WTC11 (cell line): ENCODE measurements at regions not wholly inside any gene's neighbourhood (a gene's known extent, or its start where the extent isn't known, plus 50 kb on each side); places are given as distances from the start of the nearest gene placed in this dataset.

Experiments
- ATAC-seq: fragments of 200-7000 bp; cut with Tn5 transposase; 2 replicates; pipeline ENCODE4 v1.10.0; 2021; ENCODE audit warnings: mild to moderate bottlenecking, moderate library complexity
- CTCF ChIA-PET: fragments of 300-600 bp; sonication (Branson Sonifier 250); formaldehyde crosslinking; loops from one replicate; lab custom pipeline; 2021; ENCODE audit warnings: antibody characterized with exemption; lab: Charles Lee
- POLR2A ChIA-PET: fragments of 350-600 bp; sonication (Branson Sonifier 250); formaldehyde crosslinking; loops from one replicate; lab custom pipeline; 2021; ENCODE audit warnings: antibody characterized with exemption; lab: Charles Lee
- DNase-seq: peaks from one replicate; pipeline ENCODE4 v3.0.0; 2021; ENCODE audit warnings: low spot score
- H3K27ac Mint-ChIP-seq: 2 replicates; pipeline ENCODE4 v1.8.0; 2021; ENCODE audit warnings: mixed read lengths
- H3K27me3 Mint-ChIP-seq: 2 replicates; pipeline ENCODE4 v1.8.0; 2021; ENCODE audit warnings: low read depth, mild to moderate bottlenecking, moderate library complexity, mixed read lengths
- H3K36me3 Mint-ChIP-seq: 2 replicates; pipeline ENCODE4 v1.8.0; 2021; ENCODE audit warnings: mixed read lengths
- H3K4me1 Mint-ChIP-seq: 2 replicates; pipeline ENCODE4 v1.8.0; 2022; ENCODE audit warnings: mixed read lengths
- H3K4me3 Mint-ChIP-seq: 2 replicates; pipeline ENCODE4 v1.8.0; 2021; ENCODE audit warnings: mild to moderate bottlenecking, moderate library complexity, mixed read lengths
- H3K9me3 Mint-ChIP-seq: 2 replicates; pipeline ENCODE4 v1.8.0; 2021; ENCODE audit warnings: mixed read lengths
- AFF4 ChIP-seq: sonication (generic); formaldehyde crosslinking; IDR thresholded peaks from 2 replicates; pipeline ENCODE4 v1.8.1; 2023; ENCODE audit warnings: mild to moderate bottlenecking, missing genetic modification reagents, borderline replicate concordance
- ATF2 ChIP-seq: sonication (generic); formaldehyde crosslinking; IDR thresholded peaks from 2 replicates; pipeline ENCODE4 v1.8.1; 2022; ENCODE audit warnings: low read depth, missing genetic modification reagents, borderline replicate concordance
- CREB1 ChIP-seq: sonication (generic); formaldehyde crosslinking; IDR thresholded peaks from 2 replicates; pipeline ENCODE4 v1.8.0; 2023; ENCODE audit warnings: mild to moderate bottlenecking, missing genetic modification reagents
- E2F4 ChIP-seq: sonication (generic); formaldehyde crosslinking; IDR thresholded peaks from 2 replicates; pipeline ENCODE4 v1.8.1; 2022; ENCODE audit warnings: low read depth, mild to moderate bottlenecking, moderate library complexity, missing genetic modification reagents, borderline replicate concordance
- E2F5 ChIP-seq: sonication (generic); formaldehyde crosslinking; IDR thresholded peaks from 2 replicates; pipeline ENCODE4 v1.8.1; 2022; ENCODE audit warnings: mild to moderate bottlenecking, moderate library complexity, missing genetic modification reagents
- ETV6 ChIP-seq: sonication (generic); formaldehyde crosslinking; IDR thresholded peaks from 2 replicates; pipeline ENCODE4 v1.8.1; 2022; ENCODE audit warnings: mild to moderate bottlenecking, missing genetic modification reagents
- JAZF1 ChIP-seq: fragments of 250-450 bp; sonication (Bioruptor Pico); IDR thresholded peaks from 2 replicates; pipeline ENCODE4 v1.9.0; 2021; ENCODE audit warnings: moderate library complexity, mild to moderate bottlenecking, inconsistent platforms
- KAT7 ChIP-seq: sonication (generic); formaldehyde crosslinking; IDR thresholded peaks from 2 replicates; pipeline ENCODE4 v1.8.1; 2023; ENCODE audit warnings: missing genetic modification reagents, mild to moderate bottlenecking, borderline replicate concordance
- MLX ChIP-seq: sonication (generic); formaldehyde crosslinking; IDR thresholded peaks from 2 replicates; pipeline ENCODE4 v1.8.1; 2023; ENCODE audit warnings: mild to moderate bottlenecking, missing genetic modification reagents, moderate library complexity
- MXD4 ChIP-seq: fragments of 250-450 bp; sonication (Bioruptor Pico); IDR thresholded peaks from 2 replicates; pipeline ENCODE4 v1.8.0; 2021; ENCODE audit warnings: mild to moderate bottlenecking, moderate library complexity, borderline replicate concordance
- NFATC4 ChIP-seq: fragments of 250-450 bp; sonication (Bioruptor Pico); IDR thresholded peaks from 2 replicates; pipeline ENCODE4 v1.9.0; 2021; ENCODE audit warnings: mild to moderate bottlenecking
- NR1H2 ChIP-seq: sonication (generic); formaldehyde crosslinking; IDR thresholded peaks from 2 replicates; pipeline ENCODE4 v1.9.0; 2021; ENCODE audit warnings: mild to moderate bottlenecking, moderate library complexity, missing genetic modification reagents
- NR3C1 ChIP-seq: sonication (generic); formaldehyde crosslinking; conservative IDR thresholded peaks from 2 replicates; pipeline ENCODE4 v1.8.1; 2023; ENCODE audit warnings: low read depth, mild to moderate bottlenecking, missing genetic modification reagents
- PRRX2 ChIP-seq: fragments of 250-450 bp; sonication (Bioruptor Pico); IDR thresholded peaks from 2 replicates; pipeline ENCODE4 v1.8.0; 2021; ENCODE audit warnings: mild to moderate bottlenecking
- SP1 ChIP-seq: sonication (generic); formaldehyde crosslinking; conservative IDR thresholded peaks from 2 replicates; pipeline ENCODE4 v1.8.1; 2022; ENCODE audit warnings: missing genetic modification reagents
- USF2 ChIP-seq: sonication (generic); formaldehyde crosslinking; IDR thresholded peaks from 2 replicates; pipeline ENCODE4 v1.8.1; 2023; ENCODE audit warnings: mild to moderate bottlenecking, missing genetic modification reagents, moderate library complexity
- ZBTB21 ChIP-seq: sonication (generic); formaldehyde crosslinking; IDR thresholded peaks from 2 replicates; pipeline ENCODE4 v1.8.1; 2023; ENCODE audit warnings: mild to moderate bottlenecking, missing genetic modification reagents, borderline replicate concordance
- ZMAT4 ChIP-seq: fragments of 250-450 bp; sonication (Bioruptor Pico); IDR thresholded peaks from 2 replicates; pipeline ENCODE4 v1.9.0; 2021; ENCODE audit warnings: mild to moderate bottlenecking
- ZNF281 ChIP-seq: sonication (generic); formaldehyde crosslinking; IDR thresholded peaks from 2 replicates; pipeline ENCODE4 v1.8.0; 2023; ENCODE audit warnings: mild to moderate bottlenecking, missing genetic modification reagents
- ZNF317 ChIP-seq: sonication (generic); formaldehyde crosslinking; IDR thresholded peaks from 2 replicates; pipeline ENCODE4 v1.8.1; 2023; ENCODE audit warnings: low read depth, mild to moderate bottlenecking, moderate library complexity, missing genetic modification reagents, borderline replicate concordance
- ZNF396 ChIP-seq: fragments of 250-450 bp; sonication (Bioruptor Pico); IDR thresholded peaks from 2 replicates; pipeline ENCODE4 v1.8.0; 2021; ENCODE audit warnings: mild to moderate bottlenecking, moderate library complexity, borderline replicate concordance
- ZNF423 ChIP-seq: fragments of 250-450 bp; sonication (Bioruptor Pico); IDR thresholded peaks from 2 replicates; pipeline ENCODE4 v2.1.2; 2022; ENCODE audit warnings: mild to moderate bottlenecking, moderate library complexity
- ZNF671 ChIP-seq: fragments of 250-450 bp; sonication (Bioruptor Pico); IDR thresholded peaks from 2 replicates; pipeline ENCODE4 v1.8.0; 2021; ENCODE audit warnings: mild to moderate bottlenecking

- peaks cover under 1% of the 10 kb centered on the region; the same call in 1 of the 2 replicates for H3K27me3 Mint-ChIP-seq
- POLR2A ChIA-PET: no interaction called here
- TF ChIP-seq E2F5 (CRISPR knock-in tag): no peak
- no peak for TF ChIP-seq ZMAT4 (CRISPR knock-in tag)
- no peak for TF ChIP-seq NR1H2 (CRISPR knock-in tag)
- no peak for TF ChIP-seq PRRX2
- no peak for TF ChIP-seq ETV6
- no peak for TF ChIP-seq ZNF281 (CRISPR knock-in tag)
- TF ChIP-seq ZBTB21: no peak
- TF ChIP-seq, all 79 proteins: peak for 0
- ATAC-seq (no peak), DNase-seq (no peak)
- no peak overlapping the region for H3K4me3 Mint-ChIP-seq
- no peaks in the 10 kb centered on the region for H3K4me1 Mint-ChIP-seq
- CTCF ChIA-PET: no interaction called here
- H3K36me3 Mint-ChIP-seq: no peaks in the 10 kb centered on the region
- no peaks in the 10 kb centered on the region for H3K9me3 Mint-ChIP-seq
- no peak overlapping the region for H3K27ac Mint-ChIP-seq
Observed at GRCh38 chr3:194962056-194962455, 276.4 kb downstream of the FAM43A start.

- Mint-ChIP-seq H3K4me1 (no peaks in the 10 kb centered on the region), H3K9me3 (no peaks in the 10 kb centered on the region), H3K27ac (no peak overlapping the region), H3K27me3 (peaks cover 2% of the 10 kb centered on the region), H3K36me3 (no peaks in the 10 kb centered on the region), H3K4me3 (no peak overlapping the region)
- DNase-seq: no peak
- ATAC-seq: no peak
- ChIA-PET POLR2A (no interaction called here), CTCF (no interaction called here)
- TF ChIP-seq MLX (CRISPR knock-in tag) (no peak), KAT7 (CRISPR knock-in tag) (no peak), E2F4 (CRISPR knock-in tag) (no peak), JAZF1 (no peak), ATF2 (CRISPR knock-in tag) (no peak), ZNF317 (no peak), ZNF423 (no peak), MXD4 (CRISPR knock-in tag) (no peak), CREB1 (CRISPR knock-in tag) (no peak), USF2 (CRISPR knock-in tag) (no peak), NR3C1 (no peak), ZNF671 (CRISPR knock-in tag) (no peak), AFF4 (no peak), NR1H2 (CRISPR knock-in tag) (no peak), ZNF396 (CRISPR knock-in tag) (no peak), SP1 (CRISPR knock-in tag) (no peak), PRRX2 (no peak), NFATC4 (no peak)
Observed at GRCh38 chr3:194964809-194965208, 279.1 kb downstream of the FAM43A start.
